HL-60 (cell line): ENCODE measurements at regions not wholly inside any gene's neighbourhood (a gene's known extent, or its start where the extent isn't known, plus 50 kb on each side); places are given as distances from the start of the nearest gene placed in this dataset.

Experiments used
- DNase-seq, 2 experiments: peaks; one replicate each; pipeline ENCODE4 v3.0.0-alpha.2; 2010 to 2020; ENCODE audit warnings: low read depth in 1 of 2, low spot score in 1 of 2
- H3K27ac ChIP-seq: fragments of 250-450 bp; sonication (Bioruptor Pico); replicated peaks from 2 replicates; pipeline ENCODE4 v1.5.1; 2020; ENCODE audit warnings: mild to moderate bottlenecking, moderate library complexity
- H3K27me3 ChIP-seq: fragments of 250-450 bp; sonication (Bioruptor Pico); 2 replicates; pipeline ENCODE4 v1.5.1; 2021; ENCODE audit warnings: mild to moderate bottlenecking, moderate library complexity; ENCODE audit not compliant: insufficient read depth, poor library complexity, severe bottlenecking
- H3K4me3 ChIP-seq: replicated peaks from 2 replicates; pipeline ENCODE4 v1.5.1; 2011; ENCODE audit warnings: mild to moderate bottlenecking, control low read depth, low read length; ENCODE audit not compliant: insufficient read depth
- GABPA ChIP-seq: IDR thresholded peaks from 2 replicates; pipeline ENCODE4 v1.6.1; 2012; ENCODE audit warnings: low read depth
- POLR2AphosphoS5 ChIP-seq: IDR thresholded peaks from 2 replicates; pipeline ENCODE4 v1.6.1; 2012; ENCODE audit warnings: low read depth
- SPI1 ChIP-seq: IDR thresholded peaks from 2 replicates; pipeline ENCODE4 v1.6.1; 2012; ENCODE audit warnings: low read depth, mild to moderate bottlenecking, borderline replicate concordance
- TF ChIP-seq, protein P1 (sequence below): IDR thresholded peaks from 2 replicates; pipeline ENCODE4 v1.6.1; 2012; ENCODE audit warnings: low read depth; ENCODE audit not compliant: insufficient replicate concordance
- TF ChIP-seq, protein P2 (sequence below): IDR thresholded peaks from one replicate; pipeline ENCODE4 v1.5.1; 2011; ENCODE audit warnings: low read length, control low read depth, inconsistent platforms; ENCODE audit not compliant: insufficient read depth

DNA sequence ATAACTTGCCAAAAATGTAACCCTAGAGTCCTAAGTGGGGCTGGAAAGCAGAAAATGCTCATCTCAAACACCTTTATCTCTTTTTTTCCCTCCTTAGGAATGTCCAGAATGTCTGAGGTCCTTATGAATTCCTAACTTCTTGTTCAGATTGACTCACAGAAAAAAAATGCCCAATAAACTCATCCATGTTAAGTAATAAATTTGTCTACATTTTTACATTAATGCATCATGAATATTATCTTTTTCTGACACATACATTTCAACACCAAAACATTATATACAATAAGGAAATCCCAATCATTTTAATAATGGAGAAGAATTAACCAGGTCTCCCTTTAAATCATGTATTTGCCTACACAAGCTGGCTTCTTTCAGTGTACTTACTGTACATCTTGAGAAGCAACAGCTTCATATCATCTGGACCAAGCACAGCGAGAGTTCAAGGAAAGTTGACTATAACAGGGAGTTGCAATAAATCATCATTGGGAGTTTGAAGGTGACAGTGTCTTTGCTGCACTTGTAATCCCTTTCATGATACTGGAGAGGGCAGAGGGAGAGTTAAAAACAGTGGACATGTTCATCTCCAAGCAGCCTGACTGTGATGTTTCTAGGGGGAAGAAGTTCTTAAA, 565.2 kb downstream of the LTN1 start:
- Histone ChIP-seq H3K4me3 (no peak overlapping the region), H3K27me3 (no peaks in the 10 kb centered on the region), H3K27ac (no peak overlapping the region)
- TF ChIP-seq, protein P1, sequence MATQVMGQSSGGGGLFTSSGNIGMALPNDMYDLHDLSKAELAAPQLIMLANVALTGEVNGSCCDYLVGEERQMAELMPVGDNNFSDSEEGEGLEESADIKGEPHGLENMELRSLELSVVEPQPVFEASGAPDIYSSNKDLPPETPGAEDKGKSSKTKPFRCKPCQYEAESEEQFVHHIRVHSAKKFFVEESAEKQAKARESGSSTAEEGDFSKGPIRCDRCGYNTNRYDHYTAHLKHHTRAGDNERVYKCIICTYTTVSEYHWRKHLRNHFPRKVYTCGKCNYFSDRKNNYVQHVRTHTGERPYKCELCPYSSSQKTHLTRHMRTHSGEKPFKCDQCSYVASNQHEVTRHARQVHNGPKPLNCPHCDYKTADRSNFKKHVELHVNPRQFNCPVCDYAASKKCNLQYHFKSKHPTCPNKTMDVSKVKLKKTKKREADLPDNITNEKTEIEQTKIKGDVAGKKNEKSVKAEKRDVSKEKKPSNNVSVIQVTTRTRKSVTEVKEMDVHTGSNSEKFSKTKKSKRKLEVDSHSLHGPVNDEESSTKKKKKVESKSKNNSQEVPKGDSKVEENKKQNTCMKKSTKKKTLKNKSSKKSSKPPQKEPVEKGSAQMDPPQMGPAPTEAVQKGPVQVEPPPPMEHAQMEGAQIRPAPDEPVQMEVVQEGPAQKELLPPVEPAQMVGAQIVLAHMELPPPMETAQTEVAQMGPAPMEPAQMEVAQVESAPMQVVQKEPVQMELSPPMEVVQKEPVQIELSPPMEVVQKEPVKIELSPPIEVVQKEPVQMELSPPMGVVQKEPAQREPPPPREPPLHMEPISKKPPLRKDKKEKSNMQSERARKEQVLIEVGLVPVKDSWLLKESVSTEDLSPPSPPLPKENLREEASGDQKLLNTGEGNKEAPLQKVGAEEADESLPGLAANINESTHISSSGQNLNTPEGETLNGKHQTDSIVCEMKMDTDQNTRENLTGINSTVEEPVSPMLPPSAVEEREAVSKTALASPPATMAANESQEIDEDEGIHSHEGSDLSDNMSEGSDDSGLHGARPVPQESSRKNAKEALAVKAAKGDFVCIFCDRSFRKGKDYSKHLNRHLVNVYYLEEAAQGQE: no peak
- TF ChIP-seq SPI1 (no peak), POLR2AphosphoS5 (no peak), GABPA (no peak)
- TF ChIP-seq, protein P2, sequence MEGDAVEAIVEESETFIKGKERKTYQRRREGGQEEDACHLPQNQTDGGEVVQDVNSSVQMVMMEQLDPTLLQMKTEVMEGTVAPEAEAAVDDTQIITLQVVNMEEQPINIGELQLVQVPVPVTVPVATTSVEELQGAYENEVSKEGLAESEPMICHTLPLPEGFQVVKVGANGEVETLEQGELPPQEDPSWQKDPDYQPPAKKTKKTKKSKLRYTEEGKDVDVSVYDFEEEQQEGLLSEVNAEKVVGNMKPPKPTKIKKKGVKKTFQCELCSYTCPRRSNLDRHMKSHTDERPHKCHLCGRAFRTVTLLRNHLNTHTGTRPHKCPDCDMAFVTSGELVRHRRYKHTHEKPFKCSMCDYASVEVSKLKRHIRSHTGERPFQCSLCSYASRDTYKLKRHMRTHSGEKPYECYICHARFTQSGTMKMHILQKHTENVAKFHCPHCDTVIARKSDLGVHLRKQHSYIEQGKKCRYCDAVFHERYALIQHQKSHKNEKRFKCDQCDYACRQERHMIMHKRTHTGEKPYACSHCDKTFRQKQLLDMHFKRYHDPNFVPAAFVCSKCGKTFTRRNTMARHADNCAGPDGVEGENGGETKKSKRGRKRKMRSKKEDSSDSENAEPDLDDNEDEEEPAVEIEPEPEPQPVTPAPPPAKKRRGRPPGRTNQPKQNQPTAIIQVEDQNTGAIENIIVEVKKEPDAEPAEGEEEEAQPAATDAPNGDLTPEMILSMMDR: no peak
- no peak for DNase-seq

DNA sequence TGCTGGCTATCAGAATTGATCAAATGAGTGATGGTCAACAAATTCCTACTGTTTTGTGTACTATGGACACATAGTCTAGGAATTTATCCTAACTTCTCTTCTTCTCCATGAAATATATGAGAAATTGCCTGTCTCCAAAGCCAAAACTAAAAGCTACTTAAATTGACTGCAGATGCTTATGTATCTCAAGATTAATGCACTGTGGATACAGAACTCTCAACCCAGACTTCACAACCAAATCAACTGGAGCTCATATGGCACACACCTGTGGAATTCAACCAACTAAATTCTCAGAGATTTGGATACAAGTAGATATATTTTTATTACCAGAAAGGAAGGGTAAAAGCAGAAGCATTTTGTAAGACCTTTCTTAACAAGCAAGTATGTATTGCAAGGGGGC, 566.1 kb downstream of the LTN1 start:
- Histone ChIP-seq H3K4me3 (no peak overlapping the region), H3K27ac (no peak overlapping the region), H3K27me3 (no peaks in the 10 kb centered on the region)
- no peak for DNase-seq
- TF ChIP-seq, protein P2: no peak
- TF ChIP-seq POLR2AphosphoS5: no peak
- TF ChIP-seq GABPA: no peak
- TF ChIP-seq SPI1: no peak
- TF ChIP-seq, protein P1: no peak

DNA sequence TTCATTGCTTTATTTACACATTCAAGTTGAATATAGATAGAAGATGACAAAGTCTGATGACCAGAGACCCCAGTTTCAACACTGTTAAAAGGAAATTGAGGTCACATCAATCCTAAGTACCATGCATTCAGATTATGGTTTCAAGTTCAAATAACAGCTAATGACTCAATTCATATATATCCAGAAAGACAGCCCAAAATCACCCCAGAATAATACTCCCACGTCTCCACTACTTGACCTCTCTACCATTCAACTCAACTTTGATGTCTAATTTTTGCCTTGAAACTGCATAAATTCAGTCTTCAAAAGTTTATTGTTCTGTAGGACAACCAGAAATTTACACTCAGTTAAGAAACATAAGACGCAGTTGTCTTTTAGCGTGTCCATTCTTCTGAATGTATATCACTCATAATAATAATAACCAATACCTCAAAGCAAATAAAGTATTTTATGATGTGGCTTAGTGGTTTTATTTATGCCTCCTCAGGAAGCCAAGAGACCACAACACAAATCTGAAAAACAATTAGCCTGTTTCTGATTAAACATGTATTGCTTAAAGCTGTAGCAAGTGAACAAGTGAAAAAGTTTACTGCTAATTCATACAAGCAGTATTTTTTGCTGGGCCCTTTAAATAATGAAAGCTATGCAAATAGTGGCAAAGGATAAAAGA, 569.0 kb downstream of the LTN1 start:
- Histone ChIP-seq H3K27ac (no peak overlapping the region), H3K4me3 (no peak overlapping the region), H3K27me3 (no peaks in the 10 kb centered on the region)
- TF ChIP-seq, protein P1: no peak
- TF ChIP-seq SPI1: no peak
- TF ChIP-seq GABPA: no peak
- TF ChIP-seq, protein P2: no peak
- no peak for TF ChIP-seq POLR2AphosphoS5
- DNase-seq: no peak
